ENCODE measurements at regions not wholly inside any gene's neighbourhood (a gene's known extent, or its start where the extent isn't known, plus 50 kb on each side); places are given as distances from the start of the nearest gene placed in this dataset.
"Not testable (repeated sequence)": the region's sequence is repeated elsewhere in the genome, so short reads cannot be mapped to it uniquely, and the experiment has no call there.

GRCh38 chr21:25189497-25189896, 417.8 kb downstream of the MRPL39 start:
- H3K4me1 ChIP-seq: no peaks in the 10 kb centered on the region
- no peak overlapping the region for H3K27ac ChIP-seq
- no peak for TF ChIP-seq EP300 (IDR thresholded peaks at IDR 0.05)
- no peak for TF ChIP-seq POLR2AphosphoS5 (IDR thresholded peaks at IDR 0.05)
- TF ChIP-seq CTCF (IDR thresholded peaks at IDR 0.05): no peak
- no peak for TF ChIP-seq POLR2A (IDR thresholded peaks at IDR 0.05)
- no peaks in the 10 kb centered on the region for H3K9me3 ChIP-seq
- 29 to 95% methylated on average over 2 of the region's 2 CpGs for WGBS, 2 donors (ENCODE audit: low coverage in 1 of 2)
- no peak overlapping the region for H3K4me3 ChIP-seq
- ATAC-seq: no peak
- no peaks in the 10 kb centered on the region for H3K27me3 ChIP-seq
- H3K36me3 ChIP-seq: no peaks in the 10 kb centered on the region

- Histone ChIP-seq H3K4me1 (no peaks in the 10 kb centered on the region), H3K27me3 (no peaks in the 10 kb centered on the region), H3K9me3 (no peaks in the 10 kb centered on the region), H3K27ac (no peak overlapping the region), H3K36me3 (no peaks in the 10 kb centered on the region), H3K4me3 (no peak overlapping the region)
- 83 to 100% methylated on average over 2 of the region's 2 CpGs for WGBS, 2 donors (ENCODE audit: low coverage in 1 of 2)
- TF ChIP-seq POLR2A (IDR thresholded peaks at IDR 0.05) (no peak), CTCF (IDR thresholded peaks at IDR 0.05) (no peak), EP300 (IDR thresholded peaks at IDR 0.05) (no peak), POLR2AphosphoS5 (IDR thresholded peaks at IDR 0.05) (no peak)
- ATAC-seq: no peak
Measured at GRCh38 chr21:25188677-25189079, 418.6 kb downstream of the MRPL39 start.

GRCh38 chr21:25186273-25186672, 421.0 kb downstream of the MRPL39 start:
- Histone ChIP-seq H3K36me3 (no peaks in the 10 kb centered on the region), H3K27me3 (no peaks in the 10 kb centered on the region), H3K4me3 (no peak overlapping the region), H3K4me1 (no peaks in the 10 kb centered on the region), H3K27ac (no peak overlapping the region), H3K9me3 (no peaks in the 10 kb centered on the region)
- ATAC-seq: no peak
- no peak for TF ChIP-seq POLR2AphosphoS5 (IDR thresholded peaks at IDR 0.05)
- no peak for TF ChIP-seq EP300 (IDR thresholded peaks at IDR 0.05)
- no peak for TF ChIP-seq CTCF (IDR thresholded peaks at IDR 0.05)

GRCh38 chr21:25183577-25183976, 423.7 kb downstream of the MRPL39 start:
- ATAC-seq: no peak
- Histone ChIP-seq H3K36me3 (no peaks in the 10 kb centered on the region), H3K9me3 (no peaks in the 10 kb centered on the region), H3K4me3 (no peak overlapping the region), H3K27ac (no peak overlapping the region), H3K4me1 (no peaks in the 10 kb centered on the region), H3K27me3 (no peaks in the 10 kb centered on the region)
- 95 to 100% methylated on average over 1 to 3 of the region's 3 CpGs for WGBS, 2 donors (ENCODE audit: low coverage in 1 of 2)
- TF ChIP-seq POLR2AphosphoS5 (IDR thresholded peaks at IDR 0.05) (no peak), CTCF (IDR thresholded peaks at IDR 0.05) (no peak), EP300 (IDR thresholded peaks at IDR 0.05) (no peak), POLR2A (IDR thresholded peaks at IDR 0.05) (no peak)

- H3K27ac ChIP-seq, H3K4me1 ChIP-seq, H3K36me3 ChIP-seq, H3K27me3 ChIP-seq, ATAC-seq, H3K9me3 ChIP-seq, H3K4me3 ChIP-seq: not testable (repeated sequence)
- WGBS, 2 donors (ENCODE audit: low coverage in 1 of 2): 91 to 100% methylated on average over 1 to 3 of the region's 3 CpGs
Measured at GRCh38 chr21:25181690-25182089, 425.6 kb downstream of the MRPL39 start.

GRCh38 chr21:25179116-25179515, 428.2 kb downstream of the MRPL39 start:
- H3K27me3 ChIP-seq: no peaks in the 10 kb centered on the region
- TF ChIP-seq EP300 (IDR thresholded peaks at IDR 0.05) (no peak), CTCF (IDR thresholded peaks at IDR 0.05) (no peak), POLR2AphosphoS5 (IDR thresholded peaks at IDR 0.05) (no peak), POLR2A (IDR thresholded peaks at IDR 0.05) (no peak)
- no peaks in the 10 kb centered on the region for H3K9me3 ChIP-seq
- no peak overlapping the region for H3K27ac ChIP-seq
- H3K4me3 ChIP-seq: no peak overlapping the region
- H3K4me1 ChIP-seq: no peaks in the 10 kb centered on the region
- no peak for ATAC-seq
- no peaks in the 10 kb centered on the region for H3K36me3 ChIP-seq
- WGBS, 2 donors (ENCODE audit: low coverage in 1 of 2): 91 to 100% methylated on average over 1 of the region's 1 CpG
